Activated T-helper 1 cell treated with anti-CD3 and anti-CD28 coated beads, Interleukin-12 subunit alpha, Interleukin-12 subunit beta, Interleukin-2, Interleukin-4 antibody, amounts not matched to agents 30 ng/mL and 10 ng/mL and 1 ng/mL, durations not matched to agents 14 hours and 24 hours and 36 hours (primary cell): ENCODE measurements at regions not wholly inside any gene's neighbourhood (a gene's known extent, or its start where the extent isn't known, plus 50 kb on each side); places are given as distances from the start of the nearest gene placed in this dataset.
"Not testable (repeated sequence)": the region's sequence is repeated elsewhere in the genome, so short reads cannot be mapped to it uniquely, and the experiment has no call there.

Experiments used
- DNase-seq: peaks from one replicate; pipeline ENCODE4 v3.0.0; 2021; ENCODE audit warnings: low spot score
- H3K27ac Mint-ChIP-seq: one replicate; pipeline ENCODE4 v1.8.0; 2021; ENCODE audit warnings: mild to moderate bottlenecking, mixed read lengths
- H3K27me3 Mint-ChIP-seq: one replicate; pipeline ENCODE4 v1.8.0; 2022; ENCODE audit warnings: mild to moderate bottlenecking, moderate library complexity, mixed read lengths; ENCODE audit not compliant: insufficient read depth
- H3K36me3 Mint-ChIP-seq: one replicate; pipeline ENCODE4 v1.8.0; 2021; ENCODE audit warnings: low read depth, mixed read lengths
- H3K4me1 Mint-ChIP-seq: one replicate; pipeline ENCODE4 v1.8.0; 2021; ENCODE audit warnings: low read depth, mixed read lengths
- H3K4me3 Mint-ChIP-seq: one replicate; pipeline ENCODE4 v1.8.0; 2021; ENCODE audit warnings: mild to moderate bottlenecking, moderate library complexity, mixed read lengths
- H3K9me3 Mint-ChIP-seq: one replicate; pipeline ENCODE4 v1.8.0; 2021; ENCODE audit warnings: mixed read lengths
- intact Hi-C: fragments of 100-400 bp; cut with micrococcal nuclease; formaldehyde crosslinking; loops from one replicate; pipeline ENCODE4 v1.15.1; 2024

- no peaks in the 10 kb centered on the region for H3K36me3 Mint-ChIP-seq
- DNase-seq = no peak
- peaks cover 7% of the 10 kb centered on the region for H3K4me1 Mint-ChIP-seq
- intact Hi-C loops = no loop called here
- H3K4me3 Mint-ChIP-seq = no peak overlapping the region
- peaks cover 20% of the 10 kb centered on the region for H3K9me3 Mint-ChIP-seq
- H3K27me3 Mint-ChIP-seq = peaks cover 14% of the 10 kb centered on the region
- H3K27ac Mint-ChIP-seq = no peak overlapping the region
These were observed 82.9 kb upstream of the RAB12 start for GRCh38 chr18:8526332-8526731.

- Mint-ChIP-seq H3K27ac (no peak overlapping the region), H3K9me3 (peaks cover 33% of the 10 kb centered on the region), H3K4me1 (peaks cover 7% of the 10 kb centered on the region), H3K27me3 (peaks cover 11% of the 10 kb centered on the region), H3K36me3 (no peaks in the 10 kb centered on the region), H3K4me3 (no peak overlapping the region)
- no peak for DNase-seq
- intact Hi-C loops = no loop called here
These were observed 79.6 kb upstream of the RAB12 start for GRCh38 chr18:8529609-8530008.

GRCh38 chr18:8531084-8531483, 78.2 kb upstream of the RAB12 start:
- DNase-seq, H3K4me3 Mint-ChIP-seq, H3K36me3 Mint-ChIP-seq, H3K27ac Mint-ChIP-seq, H3K4me1 Mint-ChIP-seq, intact Hi-C loops: not testable (repeated sequence)
- Mint-ChIP-seq H3K27me3 (peaks cover 11% of the 10 kb centered on the region), H3K9me3 (peaks cover 33% of the 10 kb centered on the region)

GRCh38 chr18:8536231-8536630, 73.0 kb upstream of the RAB12 start:
- Mint-ChIP-seq H3K36me3 (no peaks in the 10 kb centered on the region), H3K4me1 (no peaks in the 10 kb centered on the region), H3K27me3 (no peaks in the 10 kb centered on the region), H3K27ac (no peak overlapping the region), H3K9me3 (peaks cover 14% of the 10 kb centered on the region), H3K4me3 (no peak overlapping the region)
- no peak for DNase-seq
- intact Hi-C loops = no loop called here

GRCh38 chr18:8536922-8537321, 72.3 kb upstream of the RAB12 start:
- no peak overlapping the region for H3K27ac Mint-ChIP-seq
- H3K27me3 Mint-ChIP-seq = no peaks in the 10 kb centered on the region
- no peak for DNase-seq
- no peaks in the 10 kb centered on the region for H3K4me1 Mint-ChIP-seq
- H3K4me3 Mint-ChIP-seq = no peak overlapping the region
- H3K36me3 Mint-ChIP-seq = no peaks in the 10 kb centered on the region
- peaks cover 7% of the 10 kb centered on the region for H3K9me3 Mint-ChIP-seq
- intact Hi-C loops = no loop called here

- Mint-ChIP-seq H3K27me3 (no peaks in the 10 kb centered on the region), H3K36me3 (no peaks in the 10 kb centered on the region), H3K4me3 (no peak overlapping the region), H3K4me1 (no peaks in the 10 kb centered on the region), H3K27ac (no peak overlapping the region), H3K9me3 (peaks cover 2% of the 10 kb centered on the region)
- DNase-seq = no peak
- intact Hi-C loops = no loop called here
These were observed 71.8 kb upstream of the RAB12 start for GRCh38 chr18:8537400-8537799.

- Mint-ChIP-seq H3K36me3 (no peaks in the 10 kb centered on the region), H3K27ac (no peak overlapping the region), H3K4me3 (no peak overlapping the region), H3K9me3 (no peaks in the 10 kb centered on the region), H3K4me1 (no peaks in the 10 kb centered on the region), H3K27me3 (no peaks in the 10 kb centered on the region)
- DNase-seq = no peak
- intact Hi-C loops = no loop called here
These were observed 70.3 kb upstream of the RAB12 start for GRCh38 chr18:8538935-8539334.

GRCh38 chr18:8546677-8547076, 62.6 kb upstream of the RAB12 start:
- H3K36me3 Mint-ChIP-seq = no peaks in the 10 kb centered on the region
- no peak overlapping the region for H3K27ac Mint-ChIP-seq
- intact Hi-C loops = no loop called here
- no peaks in the 10 kb centered on the region for H3K9me3 Mint-ChIP-seq
- H3K4me1 Mint-ChIP-seq = no peaks in the 10 kb centered on the region
- DNase-seq = no peak
- no peaks in the 10 kb centered on the region for H3K27me3 Mint-ChIP-seq
- H3K4me3 Mint-ChIP-seq = no peak overlapping the region

- DNase-seq = no peak
- intact Hi-C loops = no loop called here
- Mint-ChIP-seq H3K36me3 (no peaks in the 10 kb centered on the region), H3K27ac (no peak overlapping the region), H3K27me3 (no peaks in the 10 kb centered on the region), H3K9me3 (no peaks in the 10 kb centered on the region), H3K4me3 (no peak overlapping the region), H3K4me1 (no peaks in the 10 kb centered on the region)
These were observed 61.1 kb upstream of the RAB12 start for GRCh38 chr18:8548186-8548585.

GRCh38 chr18:8549254-8549757, 59.9 kb upstream of the RAB12 start:
- intact Hi-C loops = no loop called here
- Mint-ChIP-seq H3K36me3 (no peaks in the 10 kb centered on the region), H3K27me3 (no peaks in the 10 kb centered on the region), H3K4me3 (no peak overlapping the region), H3K27ac (no peak overlapping the region), H3K9me3 (no peaks in the 10 kb centered on the region), H3K4me1 (no peaks in the 10 kb centered on the region)
- DNase-seq = no peak

- no peak overlapping the region for H3K27ac Mint-ChIP-seq
- no peaks in the 10 kb centered on the region for H3K36me3 Mint-ChIP-seq
- no peak for DNase-seq
- no peaks in the 10 kb centered on the region for H3K9me3 Mint-ChIP-seq
- H3K27me3 Mint-ChIP-seq = no peaks in the 10 kb centered on the region
- intact Hi-C loops = no loop called here
- H3K4me1 Mint-ChIP-seq = no peaks in the 10 kb centered on the region
- H3K4me3 Mint-ChIP-seq = no peak overlapping the region
These were observed 57.1 kb upstream of the RAB12 start for GRCh38 chr18:8552151-8552550.

GRCh38 chr18:8554354-8554753, 54.9 kb upstream of the RAB12 start:
- no peak overlapping the region for H3K27ac Mint-ChIP-seq
- DNase-seq = no peak
- intact Hi-C loops = no loop called here
- H3K27me3 Mint-ChIP-seq = no peaks in the 10 kb centered on the region
- no peaks in the 10 kb centered on the region for H3K36me3 Mint-ChIP-seq
- no peaks in the 10 kb centered on the region for H3K9me3 Mint-ChIP-seq
- no peaks in the 10 kb centered on the region for H3K4me1 Mint-ChIP-seq
- H3K4me3 Mint-ChIP-seq = no peak overlapping the region

- no peaks in the 10 kb centered on the region for H3K9me3 Mint-ChIP-seq
- no peak overlapping the region for H3K4me3 Mint-ChIP-seq
- no peaks in the 10 kb centered on the region for H3K4me1 Mint-ChIP-seq
- H3K27me3 Mint-ChIP-seq = no peaks in the 10 kb centered on the region
- no peaks in the 10 kb centered on the region for H3K36me3 Mint-ChIP-seq
- no peak overlapping the region for H3K27ac Mint-ChIP-seq
- intact Hi-C loops = no loop called here
- DNase-seq = no peak
These were observed 52.8 kb upstream of the RAB12 start for GRCh38 chr18:8556424-8556823.
